HG02884 (cell line): ENCODE measurements at regions not wholly inside any gene's neighbourhood (a gene's known extent, or its start where the extent isn't known, plus 50 kb on each side); places are given as distances from the start of the nearest gene placed in this dataset.

Experiments
- ATAC-seq: cut with Tn5 transposase; IDR thresholded peaks from one replicate; pipeline ENCODE4 v1.9.1; 2021; ENCODE audit warnings: mild to moderate bottlenecking, moderate library complexity; ENCODE audit not compliant: unreplicated experiment

DNA sequence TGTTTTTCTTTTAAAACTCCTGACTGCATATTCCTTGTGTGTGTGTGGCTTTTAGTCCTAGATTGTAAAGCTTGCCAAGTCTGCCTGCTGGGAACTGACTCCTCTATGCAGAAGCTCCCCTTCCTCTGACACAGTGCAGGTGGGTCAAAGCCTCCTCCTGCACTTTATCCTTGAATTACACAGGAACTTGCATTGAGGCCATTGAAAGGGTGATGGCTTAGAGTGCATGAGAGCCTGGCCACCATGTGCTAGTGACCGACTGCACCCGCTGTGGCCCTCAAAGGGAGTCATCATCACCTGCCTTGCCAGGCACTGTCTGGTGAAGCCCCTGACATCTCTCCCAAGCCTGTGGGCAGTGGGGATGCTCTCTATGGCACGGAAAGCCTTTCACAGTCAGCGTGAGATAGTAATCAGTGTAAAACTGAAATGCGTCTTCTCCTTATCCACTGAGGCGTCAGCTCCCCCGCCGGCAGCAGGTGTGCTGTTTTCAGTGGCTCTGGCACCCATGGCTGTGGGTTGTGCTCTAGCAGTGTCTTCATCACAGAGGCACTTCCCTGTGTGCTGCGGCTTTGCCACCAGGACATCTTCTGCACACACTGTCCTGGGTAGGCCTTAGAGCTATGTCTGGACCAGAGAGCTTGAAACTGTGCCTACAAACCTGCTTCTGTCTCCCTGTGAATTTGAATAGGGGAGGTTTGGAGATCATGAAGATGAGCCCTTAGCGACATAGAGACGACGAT, 87.9 kb downstream of the THBS2 start:
- ATAC-seq = no peak

GRCh38 chr6:169164986-169165385, 88.7 kb downstream of the THBS2 start:
- no peak for ATAC-seq

- no peak for ATAC-seq
Measured at GRCh38 chr6:169164451-169164850, 89.2 kb downstream of the THBS2 start.

DNA sequence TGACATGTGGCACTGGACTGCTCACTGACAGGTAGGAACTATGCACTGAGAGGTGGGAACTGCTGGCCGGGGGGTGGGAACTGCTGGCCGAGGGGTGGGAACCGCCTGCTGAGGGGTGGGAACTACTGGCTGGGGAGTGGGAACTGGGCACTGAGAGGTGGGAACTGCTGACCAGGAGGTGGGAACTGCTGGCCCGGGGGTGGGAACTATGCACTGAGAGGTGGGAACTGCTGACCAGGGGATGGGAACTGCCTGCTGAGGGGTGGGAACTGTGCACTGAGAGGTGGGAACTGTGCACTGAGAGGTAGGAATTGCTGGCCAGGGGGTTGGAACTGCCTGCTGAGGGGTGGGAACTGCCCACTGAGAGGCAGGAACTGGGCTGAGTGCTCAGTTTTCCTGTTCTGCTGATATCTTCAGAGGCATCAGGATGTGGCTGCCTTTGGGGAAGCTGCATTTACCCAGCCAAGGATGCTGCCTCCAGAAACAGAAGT, 90.2 kb downstream of the THBS2 start:
- ATAC-seq = no peak

DNA sequence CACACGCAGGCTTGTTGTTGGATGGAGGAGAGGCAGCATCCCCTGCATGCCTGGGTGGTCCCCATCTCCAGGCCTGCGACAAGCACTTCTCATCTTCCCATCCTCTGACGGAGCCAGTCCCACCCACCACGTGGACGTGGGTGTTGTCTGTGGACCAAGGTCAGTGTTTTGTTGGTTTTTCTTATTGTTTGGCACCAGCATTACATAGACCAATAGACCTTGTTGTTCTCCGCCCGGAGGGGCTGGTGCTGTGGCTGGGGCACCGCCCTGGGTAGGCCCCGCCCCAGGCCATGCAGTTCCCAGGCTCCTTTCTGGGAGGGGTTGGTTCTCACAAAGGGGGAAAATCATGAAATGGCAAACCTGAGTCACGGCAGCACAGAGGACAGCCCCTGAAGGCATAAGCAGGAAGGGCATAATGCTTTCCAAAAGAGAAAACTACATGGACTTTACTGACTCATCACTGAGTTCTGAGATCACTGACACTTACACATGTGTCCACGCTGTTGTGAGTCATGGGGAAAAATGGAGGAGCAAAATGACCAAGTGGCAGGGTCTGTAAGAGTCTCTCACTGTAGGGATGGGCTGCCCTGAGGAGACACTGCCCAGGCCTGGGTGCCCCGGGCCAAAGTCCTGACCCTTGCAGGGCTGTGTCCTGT, 90.8 kb downstream of the THBS2 start:
- ATAC-seq = no peak

DNA sequence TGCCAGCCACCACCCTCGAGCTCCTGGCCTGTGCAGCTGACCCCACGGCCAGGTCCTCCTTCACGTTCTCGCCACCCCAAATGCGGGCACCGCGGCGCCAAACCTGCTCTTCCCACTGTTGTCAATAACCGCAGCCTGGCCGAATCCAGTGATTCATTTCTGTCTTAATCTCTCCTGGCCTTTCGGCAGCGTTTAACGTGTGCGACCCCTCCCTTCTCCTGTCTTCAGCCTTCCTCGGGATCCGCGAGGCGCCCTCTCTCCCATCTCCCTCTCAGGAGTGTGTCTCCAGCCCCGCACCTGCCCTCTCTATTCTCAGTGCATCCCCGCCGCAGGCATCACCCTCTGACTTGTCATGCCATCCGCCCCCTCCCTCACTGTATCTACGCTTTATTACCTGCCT, 91.4 kb downstream of the THBS2 start:
- no peak for ATAC-seq

DNA sequence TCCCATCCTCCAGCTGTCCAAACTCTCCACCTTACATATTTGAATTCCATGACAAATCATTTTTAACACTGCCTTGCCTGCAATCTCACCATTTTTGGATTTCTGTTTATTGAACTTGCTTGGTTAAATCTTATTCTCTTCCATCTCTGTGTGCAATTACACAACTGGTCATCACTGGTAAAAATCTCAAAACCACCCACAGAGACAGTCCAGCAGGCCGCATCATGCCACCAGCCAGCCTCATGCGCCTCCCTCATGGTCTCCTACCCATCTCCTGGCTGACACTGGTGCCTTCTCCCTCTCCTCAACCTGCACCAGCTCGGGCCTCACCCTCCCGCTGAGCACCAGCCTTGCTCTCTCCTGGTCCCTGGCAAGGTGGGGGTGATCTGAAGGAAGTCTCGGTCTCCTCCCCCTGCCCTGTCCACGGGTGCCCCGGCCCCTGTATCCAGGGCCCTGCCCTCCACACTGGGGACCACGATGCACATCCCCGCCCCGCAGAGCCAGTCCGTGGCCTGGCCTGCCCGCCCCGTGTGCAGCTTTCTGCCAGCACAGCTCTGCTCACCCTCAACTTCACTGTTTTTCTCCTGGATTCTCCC, 92.0 kb downstream of the THBS2 start:
- no peak for ATAC-seq

DNA sequence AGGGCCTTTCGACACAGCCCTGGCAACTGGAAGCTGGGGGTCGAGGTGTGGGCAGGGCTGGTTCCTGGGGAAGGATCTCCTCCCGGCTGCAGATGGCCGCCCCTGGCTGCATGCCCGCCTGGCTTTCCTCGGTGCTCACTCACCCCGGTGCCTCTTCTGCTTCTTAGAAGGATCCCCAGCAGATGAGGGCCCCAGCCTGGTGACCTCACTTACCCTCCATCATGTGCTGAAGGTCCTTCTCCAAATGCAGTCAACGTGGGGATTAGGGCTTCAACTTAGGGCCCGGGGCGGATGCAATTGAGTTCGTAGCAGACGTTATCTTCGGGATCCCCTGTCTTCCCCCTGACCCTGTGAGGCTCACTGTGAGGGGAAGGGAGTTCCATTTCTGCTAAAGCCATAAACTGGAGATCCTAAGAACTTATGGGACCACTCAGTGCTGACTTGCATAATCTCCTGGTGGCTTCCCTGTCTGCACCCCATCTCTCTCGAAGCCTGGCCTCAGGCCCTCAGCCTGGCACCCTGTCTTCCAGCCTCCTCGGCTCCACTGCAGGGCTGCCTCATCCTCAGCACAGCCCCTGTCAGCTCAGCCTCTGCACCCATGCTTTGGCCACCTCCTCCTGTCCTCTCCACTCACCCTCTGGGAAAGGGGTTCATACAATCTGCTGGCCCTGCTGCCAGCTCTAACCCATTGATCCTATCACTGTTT, 92.6 kb downstream of the THBS2 start:
- ATAC-seq = no peak

- no peak for ATAC-seq
Measured at GRCh38 chr6:169160091-169160854, 93.4 kb downstream of the THBS2 start.

DNA sequence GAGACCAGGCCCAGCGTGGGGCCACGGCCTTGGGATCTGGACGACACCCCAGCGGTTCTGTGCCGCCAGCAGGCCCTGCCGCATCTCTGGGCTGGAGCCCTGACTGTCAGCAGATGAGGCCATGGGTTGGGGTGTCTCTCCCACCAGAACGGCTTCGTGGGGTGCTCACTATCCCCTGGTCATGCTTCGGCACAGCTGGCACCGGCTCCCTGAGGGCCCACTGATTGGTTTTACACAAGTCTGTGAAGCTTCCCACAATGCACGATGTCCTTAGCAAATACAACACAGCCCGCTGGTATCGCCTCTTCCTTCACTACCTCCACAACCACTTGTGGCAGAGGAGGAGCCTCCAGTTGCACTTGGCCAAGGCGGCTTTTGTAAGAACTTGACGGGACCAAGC, 94.3 kb downstream of the THBS2 start:
- ATAC-seq = no peak

DNA sequence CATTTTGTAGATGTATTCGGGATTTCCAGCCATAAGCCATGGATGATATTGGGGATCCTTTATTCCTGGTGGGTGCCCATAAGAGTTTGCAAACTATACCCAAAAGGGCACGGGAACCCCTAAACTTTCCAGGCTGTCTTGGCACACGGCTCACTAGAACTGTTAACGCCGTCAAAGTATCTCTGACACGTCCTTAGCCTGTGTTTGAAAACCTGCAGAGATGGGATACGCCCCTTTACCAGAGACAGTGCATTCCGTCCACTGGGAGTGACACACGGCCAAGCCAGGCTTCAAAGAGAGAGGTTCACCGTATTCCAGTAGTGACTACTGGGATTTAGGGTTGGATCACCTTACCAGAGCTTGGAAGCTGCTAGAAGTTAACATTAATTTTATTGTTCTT, 95.0 kb downstream of the THBS2 start:
- ATAC-seq = no peak

- ATAC-seq = no peak
Measured at GRCh38 chr6:169158174-169158573, 95.5 kb downstream of the THBS2 start.

- no peak for ATAC-seq
Measured at GRCh38 chr6:169157197-169158148, 96.2 kb downstream of the THBS2 start.

GRCh38 chr6:169156793-169157147, 96.9 kb downstream of the THBS2 start:
- ATAC-seq = no peak

DNA sequence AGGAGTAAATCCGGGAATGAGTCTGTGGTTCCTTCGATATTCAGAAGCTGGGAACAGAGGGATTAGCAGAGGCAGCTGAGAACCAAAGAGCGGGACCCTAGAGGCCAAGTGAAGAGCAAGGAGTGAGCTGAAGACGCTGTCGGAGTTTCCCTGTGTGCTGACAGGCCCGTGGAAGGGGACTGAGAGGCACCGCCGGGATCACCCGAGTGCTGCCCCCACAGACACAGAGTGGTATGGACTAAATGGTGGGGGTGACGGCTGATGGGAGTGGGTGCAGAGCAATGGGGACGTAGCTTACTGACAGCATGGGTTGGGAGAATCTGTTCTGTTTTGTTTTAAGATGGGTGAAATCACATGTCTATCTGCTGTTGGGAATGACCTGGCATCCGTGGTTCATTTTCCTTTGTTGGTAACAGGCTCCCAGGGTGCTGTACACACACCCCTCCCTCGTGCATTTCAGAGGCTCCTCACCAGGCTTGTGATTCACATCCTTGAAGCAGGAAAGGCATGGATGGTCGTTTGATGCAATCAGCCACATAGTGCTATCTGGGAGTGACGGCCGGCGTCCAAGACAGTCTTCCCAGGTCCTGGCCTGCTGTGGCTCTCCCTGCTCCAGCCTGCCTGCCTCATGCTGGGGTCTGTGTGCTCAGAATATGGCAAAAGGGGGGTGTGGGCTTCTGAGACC, 97.4 kb downstream of the THBS2 start:
- ATAC-seq = no peak

GRCh38 chr6:169155481-169155880, 98.2 kb downstream of the THBS2 start:
- ATAC-seq = no peak

DNA sequence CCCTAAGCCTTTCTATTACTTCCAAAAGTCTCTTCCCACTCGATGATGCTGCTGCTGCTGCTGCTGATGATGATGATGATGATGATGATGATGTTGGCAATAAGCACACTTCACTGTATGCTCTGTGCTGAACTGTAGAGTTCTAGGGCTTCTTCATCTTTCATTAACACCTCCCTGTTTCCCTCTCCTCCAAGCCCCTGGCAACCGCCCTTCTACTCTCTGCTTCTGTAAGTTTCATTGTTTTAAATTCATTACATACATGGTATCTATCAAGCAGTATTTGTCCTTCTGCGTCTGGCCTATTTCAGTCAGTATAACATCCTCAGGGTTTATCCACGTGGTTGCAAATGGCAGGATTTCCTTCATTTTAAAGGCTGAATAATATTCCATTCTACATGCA, 100.2 kb downstream of the THBS2 start:
- ATAC-seq = no peak

DNA sequence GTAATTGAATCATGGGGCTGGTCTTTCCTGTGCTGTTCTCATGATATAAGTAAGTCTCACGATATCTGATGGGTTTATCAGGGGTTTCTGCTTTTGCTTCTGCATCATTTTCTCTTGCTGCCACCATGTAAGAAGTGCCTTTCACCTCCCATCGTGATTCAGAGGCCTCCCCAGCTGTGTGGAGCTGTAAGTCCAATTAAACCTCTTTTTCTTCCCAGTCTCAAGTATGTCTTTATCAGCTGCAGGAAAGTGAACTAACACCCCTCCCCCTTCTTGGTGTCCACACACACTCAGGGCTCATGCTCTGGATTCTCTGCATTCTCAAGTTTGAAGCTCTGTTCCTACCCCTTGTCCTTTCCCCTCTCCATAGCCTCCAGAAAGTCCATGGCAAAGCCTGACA, 107.1 kb downstream of the THBS2 start:
- no peak for ATAC-seq

- no peak for ATAC-seq
Measured at GRCh38 chr6:169145991-169146501, 107.6 kb downstream of the THBS2 start.
